Activated CD4-positive, CD25-positive, alpha-beta regulatory T cell treated with anti-CD3 and anti-CD28 coated beads, Interleukin-2, amount 50 U/mL, for 16 hours (primary cell): ENCODE measurements at regions not wholly inside any gene's neighbourhood (a gene's known extent, or its start where the extent isn't known, plus 50 kb on each side); places are given as distances from the start of the nearest gene placed in this dataset.

Experiments used
- DNase-seq: peaks from one replicate; pipeline ENCODE4 v3.0.0-alpha.2; 2020; ENCODE audit warnings: low read depth, low spot score

GRCh38 chr17:79153367-79154130, 78.9 kb downstream of the ENGASE start:
- DNase-seq = no peak

- no peak for DNase-seq
These were observed 78.0 kb downstream of the ENGASE start for GRCh38 chr17:79152636-79153035.

GRCh38 chr17:79152110-79152509, 77.5 kb downstream of the ENGASE start:
- DNase-seq = no peak

GRCh38 chr17:79150799-79151198, 76.2 kb downstream of the ENGASE start:
- DNase-seq = no peak

GRCh38 chr17:79150035-79150733, 75.6 kb downstream of the ENGASE start:
- DNase-seq = no peak

GRCh38 chr17:79148584-79148983, 74.0 kb downstream of the ENGASE start:
- no peak for DNase-seq

GRCh38 chr17:79147746-79148506, 73.3 kb downstream of the ENGASE start:
- no peak for DNase-seq

GRCh38 chr17:79146562-79146961, 71.9 kb downstream of the ENGASE start:
- DNase-seq = no peak

- no peak for DNase-seq
These were observed 70.9 kb downstream of the ENGASE start for GRCh38 chr17:79145548-79145947.

GRCh38 chr17:79144133-79144532, 69.5 kb downstream of the ENGASE start:
- DNase-seq = no peak

GRCh38 chr17:79142375-79142774, 67.8 kb downstream of the ENGASE start:
- DNase-seq = no peak

- no peak for DNase-seq
These were observed 67.1 kb downstream of the ENGASE start for GRCh38 chr17:79141578-79142355.

- no peak for DNase-seq
These were observed 64.2 kb downstream of the ENGASE start for GRCh38 chr17:79138826-79139225.

- no peak for DNase-seq
These were observed 63.2 kb downstream of the ENGASE start for GRCh38 chr17:79137789-79138165.

GRCh38 chr17:79137015-79137788, 62.6 kb downstream of the ENGASE start:
- DNase-seq = no peak

- no peak for DNase-seq
These were observed 62.0 kb downstream of the ENGASE start for GRCh38 chr17:79136596-79136995.
